ENCODE measurements at regions not wholly inside any gene's neighbourhood (a gene's known extent, or its start where the extent isn't known, plus 50 kb on each side); places are given as distances from the start of the nearest gene placed in this dataset.

DNA sequence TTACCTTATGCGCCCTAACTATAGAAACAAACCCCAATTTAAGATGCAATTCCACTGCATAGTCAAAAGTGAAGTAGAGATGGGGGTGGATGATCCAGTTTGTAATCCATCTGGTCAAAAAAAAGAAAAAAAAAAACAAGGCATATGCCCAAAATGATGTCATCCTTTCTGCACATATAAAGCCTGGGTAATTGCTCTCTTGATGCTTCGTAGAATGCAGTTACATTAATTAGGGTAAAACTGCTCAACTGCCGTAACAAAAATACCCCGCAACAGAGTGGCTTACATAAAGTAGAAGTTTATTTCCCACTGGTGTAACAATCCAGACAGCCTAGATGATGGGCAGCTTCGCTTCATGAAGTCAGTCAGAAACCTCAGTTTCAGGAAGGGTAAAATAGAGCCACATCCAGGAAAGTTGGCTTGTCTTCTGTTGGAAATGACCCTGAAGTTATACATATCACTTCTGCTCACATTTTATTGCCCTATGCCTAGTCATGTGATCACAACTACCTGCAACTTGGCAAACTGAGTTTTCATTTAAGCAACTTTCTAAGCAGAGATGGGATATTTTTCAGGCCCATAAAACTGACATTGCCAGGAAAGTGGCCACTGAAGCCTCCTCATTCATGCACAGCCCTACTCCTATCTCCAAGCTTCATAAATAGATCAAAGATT, 221.7 kb downstream of the C1orf94 start:
- TF ChIP-seq, protein P1, sequence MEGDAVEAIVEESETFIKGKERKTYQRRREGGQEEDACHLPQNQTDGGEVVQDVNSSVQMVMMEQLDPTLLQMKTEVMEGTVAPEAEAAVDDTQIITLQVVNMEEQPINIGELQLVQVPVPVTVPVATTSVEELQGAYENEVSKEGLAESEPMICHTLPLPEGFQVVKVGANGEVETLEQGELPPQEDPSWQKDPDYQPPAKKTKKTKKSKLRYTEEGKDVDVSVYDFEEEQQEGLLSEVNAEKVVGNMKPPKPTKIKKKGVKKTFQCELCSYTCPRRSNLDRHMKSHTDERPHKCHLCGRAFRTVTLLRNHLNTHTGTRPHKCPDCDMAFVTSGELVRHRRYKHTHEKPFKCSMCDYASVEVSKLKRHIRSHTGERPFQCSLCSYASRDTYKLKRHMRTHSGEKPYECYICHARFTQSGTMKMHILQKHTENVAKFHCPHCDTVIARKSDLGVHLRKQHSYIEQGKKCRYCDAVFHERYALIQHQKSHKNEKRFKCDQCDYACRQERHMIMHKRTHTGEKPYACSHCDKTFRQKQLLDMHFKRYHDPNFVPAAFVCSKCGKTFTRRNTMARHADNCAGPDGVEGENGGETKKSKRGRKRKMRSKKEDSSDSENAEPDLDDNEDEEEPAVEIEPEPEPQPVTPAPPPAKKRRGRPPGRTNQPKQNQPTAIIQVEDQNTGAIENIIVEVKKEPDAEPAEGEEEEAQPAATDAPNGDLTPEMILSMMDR (conservative IDR thresholded peaks at IDR 0.05), result no peak
- TF ChIP-seq EZH2 (IDR thresholded peaks at IDR 0.05; ENCODE audit: low read depth), result no peak

Data from PC-9 (cell line).